ENCODE measurements at regions not wholly inside any gene's neighbourhood (a gene's known extent, or its start where the extent isn't known, plus 50 kb on each side); places are given as distances from the start of the nearest gene placed in this dataset.

GRCh38 chr15:95557226-95558046 is 773.1 kb upstream of the NR2F2 start:
- DNase-seq (ENCODE audit: low read depth in 3 of 3): no peak

GRCh38 chr15:95558131-95558530 is 772.4 kb upstream of the NR2F2 start:
- DNase-seq (ENCODE audit: low read depth in 3 of 3): no peak

GRCh38 chr15:95558916-95559315 is 771.6 kb upstream of the NR2F2 start:
- no peak for DNase-seq (ENCODE audit: low read depth in 3 of 3)

GRCh38 chr15:95559875-95560394 is 770.6 kb upstream of the NR2F2 start:
- DNase-seq (ENCODE audit: low read depth in 3 of 3): no peak

- DNase-seq (ENCODE audit: low read depth in 3 of 3): no peak
Observed at GRCh38 chr15:95561463-95561862, 769.0 kb upstream of the NR2F2 start.

GRCh38 chr15:95563634-95564033 is 766.9 kb upstream of the NR2F2 start:
- no peak for DNase-seq (ENCODE audit: low read depth in 3 of 3)

- DNase-seq (ENCODE audit: low read depth in 3 of 3): no peak
Observed at GRCh38 chr15:95565016-95565600, 765.4 kb upstream of the NR2F2 start.

- no peak for DNase-seq (ENCODE audit: low read depth in 3 of 3)
Observed at GRCh38 chr15:95565690-95566089, 764.8 kb upstream of the NR2F2 start.

GRCh38 chr15:95567686-95568085 is 762.8 kb upstream of the NR2F2 start:
- DNase-seq (ENCODE audit: low read depth in 3 of 3): no peak

- no peak for DNase-seq (ENCODE audit: low read depth in 3 of 3)
Observed at GRCh38 chr15:95574053-95574452, 756.4 kb upstream of the NR2F2 start.

- DNase-seq (ENCODE audit: low read depth in 3 of 3): no peak
Observed at GRCh38 chr15:95577927-95578326, 752.6 kb upstream of the NR2F2 start.

- DNase-seq (ENCODE audit: low read depth in 3 of 3): no peak
Observed at GRCh38 chr15:95580121-95580520, 750.4 kb upstream of the NR2F2 start.

- DNase-seq (ENCODE audit: low read depth in 3 of 3): no peak
Observed at GRCh38 chr15:95581595-95581994, 748.9 kb upstream of the NR2F2 start.

GRCh38 chr15:95584088-95584487 is 746.4 kb upstream of the NR2F2 start:
- no peak for DNase-seq (ENCODE audit: low read depth in 3 of 3)

- no peak for DNase-seq (ENCODE audit: low read depth in 3 of 3)
Observed at GRCh38 chr15:95588056-95588455, 742.4 kb upstream of the NR2F2 start.

- DNase-seq (ENCODE audit: low read depth in 3 of 3): no peak
Observed at GRCh38 chr15:95590533-95591044, 739.9 kb upstream of the NR2F2 start.

GRCh38 chr15:95591270-95591669 is 739.2 kb upstream of the NR2F2 start:
- DNase-seq (ENCODE audit: low read depth in 3 of 3): no peak

- DNase-seq (ENCODE audit: low read depth in 3 of 3): no peak
Observed at GRCh38 chr15:95591886-95592285, 738.6 kb upstream of the NR2F2 start.

- no peak for DNase-seq (ENCODE audit: low read depth in 3 of 3)
Observed at GRCh38 chr15:95594496-95594895, 736.0 kb upstream of the NR2F2 start.

- DNase-seq (ENCODE audit: low read depth in 3 of 3): no peak
Observed at GRCh38 chr15:95595759-95596158, 734.7 kb upstream of the NR2F2 start.

GRCh38 chr15:95596496-95596895 is 734.0 kb upstream of the NR2F2 start:
- DNase-seq (ENCODE audit: low read depth in 3 of 3): no peak

GRCh38 chr15:95598251-95598855 is 732.1 kb upstream of the NR2F2 start:
- no peak for DNase-seq (ENCODE audit: low read depth in 3 of 3)

- no peak for DNase-seq (ENCODE audit: low read depth in 3 of 3)
Observed at GRCh38 chr15:95600367-95600766, 730.1 kb upstream of the NR2F2 start.
